ENCODE measurements at regions not wholly inside any gene's neighbourhood (a gene's known extent, or its start where the extent isn't known, plus 50 kb on each side); places are given as distances from the start of the nearest gene placed in this dataset.

GRCh38 chr5:158039911-158040347 is 181.0 kb upstream of the CLINT1 start:
- no peak for TF ChIP-seq CTCF (conservative IDR thresholded peaks at IDR 0.05)
- TF ChIP-seq EZH2 (IDR thresholded peaks at IDR 0.05; ENCODE audit: low read depth), result no peak
